ENCODE measurements at regions not wholly inside any gene's neighbourhood (a gene's known extent, or its start where the extent isn't known, plus 50 kb on each side); places are given as distances from the start of the nearest gene placed in this dataset.

DNA sequence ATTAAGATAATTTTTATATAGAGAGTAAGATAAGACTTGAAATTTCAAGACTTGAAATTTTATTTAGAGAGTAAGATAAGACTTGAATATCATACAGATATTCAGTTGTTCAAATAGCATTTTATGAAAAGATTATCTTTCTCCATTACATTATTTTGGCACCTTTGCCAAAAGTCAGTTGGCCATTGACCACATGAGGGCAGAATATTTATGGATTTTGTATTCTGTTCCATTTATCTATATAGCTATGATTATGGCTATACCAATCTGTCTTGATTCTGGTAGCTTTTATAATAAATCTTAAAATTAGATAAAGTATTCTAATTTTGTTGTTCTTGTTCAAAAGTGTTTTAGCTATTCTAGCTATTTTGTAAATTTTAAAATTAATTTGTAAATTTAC, 537.9 kb upstream of the GJE1 start:
- TF ChIP-seq CTCF (IDR thresholded peaks at IDR 0.05; ENCODE audit: insufficient read depth, low read length, severe bottlenecking) = no peak
- FAIRE-seq = no peak
- DNase-seq (ENCODE audit: low read depth) = no peak
- H3K4me3 ChIP-seq (ENCODE audit: low read depth, low read length) = no peak overlapping the region
- no peaks in the 10 kb centered on the region for H3K27me3 ChIP-seq (ENCODE audit: control insufficient read depth, insufficient read depth, low read length)
- H3K36me3 ChIP-seq (ENCODE audit: control insufficient read depth, insufficient read depth, low read length) = no peaks in the 10 kb centered on the region

- no peaks in the 10 kb centered on the region for H3K36me3 ChIP-seq (ENCODE audit: control insufficient read depth, insufficient read depth, low read length)
- no peaks in the 10 kb centered on the region for H3K27me3 ChIP-seq (ENCODE audit: control insufficient read depth, insufficient read depth, low read length)
- FAIRE-seq = no peak
- TF ChIP-seq CTCF (IDR thresholded peaks at IDR 0.05; ENCODE audit: insufficient read depth, low read length, severe bottlenecking) = no peak
- no peak overlapping the region for H3K4me3 ChIP-seq (ENCODE audit: low read depth, low read length)
- no peak for DNase-seq (ENCODE audit: low read depth)
These were observed 539.4 kb upstream of the GJE1 start for GRCh38 chr6:141593311-141593710.

- DNase-seq (ENCODE audit: low read depth) = no peak
- Histone ChIP-seq H3K4me3 (ENCODE audit: low read depth, low read length) (no peak overlapping the region), H3K27me3 (ENCODE audit: control insufficient read depth, insufficient read depth, low read length) (no peaks in the 10 kb centered on the region), H3K36me3 (ENCODE audit: control insufficient read depth, insufficient read depth, low read length) (no peaks in the 10 kb centered on the region)
- no peak for TF ChIP-seq CTCF (IDR thresholded peaks at IDR 0.05; ENCODE audit: insufficient read depth, low read length, severe bottlenecking)
- no peak for FAIRE-seq
These were observed 545.1 kb upstream of the GJE1 start for GRCh38 chr6:141587482-141588266.

DNA sequence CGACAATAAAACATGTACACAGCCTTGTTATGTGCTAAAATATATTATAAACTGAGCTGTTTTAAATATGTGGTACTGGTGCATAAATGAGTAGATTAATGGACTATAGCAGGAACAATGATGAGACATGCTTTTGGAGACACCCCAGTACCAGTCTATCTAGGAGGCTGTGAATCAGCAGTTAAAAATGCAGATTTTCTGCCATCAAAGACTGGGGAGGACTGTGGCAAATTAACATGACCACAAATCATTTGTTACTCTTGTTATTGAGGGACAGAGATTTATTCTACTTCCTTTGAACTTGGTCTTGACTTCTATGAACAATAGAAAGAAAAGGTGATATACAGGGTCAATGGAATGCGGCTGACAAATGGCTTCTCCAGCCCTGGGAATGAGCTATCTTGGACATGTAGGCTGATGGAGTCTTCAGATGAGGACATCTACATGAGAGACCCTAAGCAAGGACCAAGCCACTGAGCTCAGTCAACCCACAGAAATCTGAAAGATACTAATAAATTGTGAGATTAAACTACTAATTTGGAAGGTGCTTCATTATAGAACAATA, 551.7 kb upstream of the GJE1 start:
- TF ChIP-seq CTCF (IDR thresholded peaks at IDR 0.05; ENCODE audit: insufficient read depth, low read length, severe bottlenecking) = no peak
- Histone ChIP-seq H3K36me3 (ENCODE audit: control insufficient read depth, insufficient read depth, low read length) (no peaks in the 10 kb centered on the region), H3K4me3 (ENCODE audit: low read depth, low read length) (no peak overlapping the region), H3K27me3 (ENCODE audit: control insufficient read depth, insufficient read depth, low read length) (no peaks in the 10 kb centered on the region)
- peak; percentile 22 for DNase-seq (ENCODE audit: low read depth)
- FAIRE-seq = no peak

GRCh38 chr6:141580131-141580530, 552.6 kb upstream of the GJE1 start:
- no peak for TF ChIP-seq CTCF (IDR thresholded peaks at IDR 0.05; ENCODE audit: insufficient read depth, low read length, severe bottlenecking)
- no peak overlapping the region for H3K4me3 ChIP-seq (ENCODE audit: low read depth, low read length)
- DNase-seq (ENCODE audit: low read depth) (no peak), FAIRE-seq (no peak)
- H3K27me3 ChIP-seq (ENCODE audit: control insufficient read depth, insufficient read depth, low read length) = no peaks in the 10 kb centered on the region
- no peaks in the 10 kb centered on the region for H3K36me3 ChIP-seq (ENCODE audit: control insufficient read depth, insufficient read depth, low read length)

Data from bronchial epithelial cell (primary cell).